ENCODE measurements at regions not wholly inside any gene's neighbourhood (a gene's known extent, or its start where the extent isn't known, plus 50 kb on each side); places are given as distances from the start of the nearest gene placed in this dataset.

- Histone ChIP-seq H2AFZ (ENCODE audit: low read depth, low read length) (no peak overlapping the region), H3K27ac (ENCODE audit: low read length) (no peak overlapping the region), H3K9me3 (ENCODE audit: insufficient read depth, low read length, severe bottlenecking) (no peaks in the 10 kb centered on the region), H4K20me1 (ENCODE audit: insufficient read depth, low read length) (no peaks in the 10 kb centered on the region), H3K27me3 (ENCODE audit: insufficient read depth, low read length, poor library complexity) (no peaks in the 10 kb centered on the region), H3K36me3 (ENCODE audit: insufficient read depth, low read length) (no peaks in the 10 kb centered on the region), H3K9ac (ENCODE audit: low read depth, low read length) (no peak overlapping the region), H3K79me2 (ENCODE audit: insufficient read depth, low read length) (no peaks in the 10 kb centered on the region), H3K4me2 (ENCODE audit: insufficient read depth, low read length) (no peak overlapping the region), H3K4me1 (ENCODE audit: insufficient read depth, low read length) (no peaks in the 10 kb centered on the region), H3K4me3 (ENCODE audit: low read depth in 1 of 2, low read length in 2 of 2) (no peak overlapping the region)
- ATAC-seq (ENCODE audit: insufficient read depth, low read depth): no peak
- no peak for DNase-seq
- TF ChIP-seq EZH2 (IDR thresholded peaks at IDR 0.05; ENCODE audit: borderline replicate concordance, low read depth, low read length, severe bottlenecking): no peak
- no peak for TF ChIP-seq CTCF (IDR thresholded peaks at IDR 0.05; ENCODE audit: borderline replicate concordance, extremely low read depth, low read length, poor library complexity, severe bottlenecking)
Measured at GRCh38 chr10:128952856-128953255, 514.2 kb upstream of the MGMT start.

DNA sequence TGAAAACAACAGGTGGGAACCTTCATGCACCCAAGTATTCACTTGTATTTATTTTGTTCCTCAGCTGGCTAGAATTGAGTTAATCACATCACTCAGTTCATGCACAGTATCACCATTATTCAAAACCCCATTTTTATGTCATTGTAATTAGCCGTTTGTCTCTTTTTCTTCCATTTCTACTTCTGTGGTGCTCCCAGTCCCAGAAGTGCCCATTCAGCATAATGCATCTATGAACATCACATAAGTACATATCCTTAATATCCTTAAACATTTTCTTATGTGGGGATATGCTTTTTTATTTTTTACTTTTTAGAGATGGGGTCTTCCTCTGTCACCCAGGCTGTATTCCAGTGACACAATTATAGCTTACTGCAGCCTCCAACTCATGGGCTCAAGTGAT lies 510.9 kb upstream of the MGMT start:
- Histone ChIP-seq H2AFZ (ENCODE audit: low read depth, low read length) (no peak overlapping the region), H3K4me1 (ENCODE audit: insufficient read depth, low read length) (no peaks in the 10 kb centered on the region), H4K20me1 (ENCODE audit: insufficient read depth, low read length) (no peaks in the 10 kb centered on the region), H3K9ac (ENCODE audit: low read depth, low read length) (no peak overlapping the region), H3K4me2 (ENCODE audit: insufficient read depth, low read length) (no peak overlapping the region), H3K27ac (ENCODE audit: low read length) (no peak overlapping the region), H3K36me3 (ENCODE audit: insufficient read depth, low read length) (no peaks in the 10 kb centered on the region), H3K27me3 (ENCODE audit: insufficient read depth, low read length, poor library complexity) (no peaks in the 10 kb centered on the region), H3K79me2 (ENCODE audit: insufficient read depth, low read length) (no peaks in the 10 kb centered on the region), H3K4me3 (ENCODE audit: low read depth in 1 of 2, low read length in 2 of 2) (no peak overlapping the region), H3K9me3 (ENCODE audit: insufficient read depth, low read length, severe bottlenecking) (no peaks in the 10 kb centered on the region)
- no peak for ATAC-seq (ENCODE audit: insufficient read depth, low read depth)
- no peak for DNase-seq
- TF ChIP-seq EZH2 (IDR thresholded peaks at IDR 0.05; ENCODE audit: borderline replicate concordance, low read depth, low read length, severe bottlenecking): no peak

GRCh38 chr10:128957221-128957620 lies 509.8 kb upstream of the MGMT start:
- Histone ChIP-seq H3K9ac (ENCODE audit: low read depth, low read length) (no peak overlapping the region), H3K4me1 (ENCODE audit: insufficient read depth, low read length) (no peaks in the 10 kb centered on the region), H3K27me3 (ENCODE audit: insufficient read depth, low read length, poor library complexity) (no peaks in the 10 kb centered on the region), H3K27ac (ENCODE audit: low read length) (no peak overlapping the region), H3K4me3 (ENCODE audit: low read depth in 1 of 2, low read length in 2 of 2) (no peak overlapping the region), H2AFZ (ENCODE audit: low read depth, low read length) (no peak overlapping the region), H4K20me1 (ENCODE audit: insufficient read depth, low read length) (no peaks in the 10 kb centered on the region), H3K36me3 (ENCODE audit: insufficient read depth, low read length) (no peaks in the 10 kb centered on the region), H3K4me2 (ENCODE audit: insufficient read depth, low read length) (no peak overlapping the region), H3K9me3 (ENCODE audit: insufficient read depth, low read length, severe bottlenecking) (no peaks in the 10 kb centered on the region), H3K79me2 (ENCODE audit: insufficient read depth, low read length) (no peaks in the 10 kb centered on the region)
- ATAC-seq (ENCODE audit: insufficient read depth, low read depth) (no peak), DNase-seq (no peak)
- no peak for TF ChIP-seq CTCF (IDR thresholded peaks at IDR 0.05; ENCODE audit: borderline replicate concordance, extremely low read depth, low read length, poor library complexity, severe bottlenecking)
- no peak for TF ChIP-seq EZH2 (IDR thresholded peaks at IDR 0.05; ENCODE audit: borderline replicate concordance, low read depth, low read length, severe bottlenecking)

GRCh38 chr10:128958834-128959690 lies 508.0 kb upstream of the MGMT start:
- H3K4me2 ChIP-seq (ENCODE audit: insufficient read depth, low read length): no peak overlapping the region
- H3K4me1 ChIP-seq (ENCODE audit: insufficient read depth, low read length): no peaks in the 10 kb centered on the region
- H3K27me3 ChIP-seq (ENCODE audit: insufficient read depth, low read length, poor library complexity): no peaks in the 10 kb centered on the region
- H3K9me3 ChIP-seq (ENCODE audit: insufficient read depth, low read length, severe bottlenecking): no peaks in the 10 kb centered on the region
- TF ChIP-seq CTCF (IDR thresholded peaks at IDR 0.05; ENCODE audit: borderline replicate concordance, extremely low read depth, low read length, poor library complexity, severe bottlenecking) (no peak), EZH2 (IDR thresholded peaks at IDR 0.05; ENCODE audit: borderline replicate concordance, low read depth, low read length, severe bottlenecking) (no peak)
- no peak overlapping the region for H3K27ac ChIP-seq (ENCODE audit: low read length)
- H3K36me3 ChIP-seq (ENCODE audit: insufficient read depth, low read length): no peaks in the 10 kb centered on the region
- no peak overlapping the region for H3K9ac ChIP-seq (ENCODE audit: low read depth, low read length)
- no peaks in the 10 kb centered on the region for H3K79me2 ChIP-seq (ENCODE audit: insufficient read depth, low read length)
- H4K20me1 ChIP-seq (ENCODE audit: insufficient read depth, low read length): no peaks in the 10 kb centered on the region
- ATAC-seq (ENCODE audit: insufficient read depth, low read depth) (no peak), DNase-seq (no peak)
- H2AFZ ChIP-seq (ENCODE audit: low read depth, low read length): no peak overlapping the region
- H3K4me3 ChIP-seq (ENCODE audit: low read depth in 1 of 2, low read length in 2 of 2): no peak overlapping the region
